GM13976 (cell line): ENCODE measurements at regions not wholly inside any gene's neighbourhood (a gene's known extent, or its start where the extent isn't known, plus 50 kb on each side); places are given as distances from the start of the nearest gene placed in this dataset.

Experiments used
- DNase-seq: peaks from one replicate; pipeline ENCODE4 v3.0.0; 2012; ENCODE audit warnings: low spot score
- CTCF ChIP-seq: IDR thresholded peaks from 2 replicates; pipeline ENCODE4 v1.5.1; 2012; ENCODE audit warnings: borderline replicate concordance, mild to moderate bottlenecking; ENCODE audit not compliant: insufficient read depth; ENCODE audit errors: extremely low read depth, missing control alignments, control extremely low read depth
- in situ Hi-C: fragments of 300-500 bp; cut with MboI; formaldehyde crosslinking; loops from one replicate; pipeline ENCODE4 v1.12.0; 2022; ENCODE audit warnings: low sequenced_read_pairs, mixed read lengths, inconsistent platforms; ENCODE audit not compliant: unreplicated experiment

DNA sequence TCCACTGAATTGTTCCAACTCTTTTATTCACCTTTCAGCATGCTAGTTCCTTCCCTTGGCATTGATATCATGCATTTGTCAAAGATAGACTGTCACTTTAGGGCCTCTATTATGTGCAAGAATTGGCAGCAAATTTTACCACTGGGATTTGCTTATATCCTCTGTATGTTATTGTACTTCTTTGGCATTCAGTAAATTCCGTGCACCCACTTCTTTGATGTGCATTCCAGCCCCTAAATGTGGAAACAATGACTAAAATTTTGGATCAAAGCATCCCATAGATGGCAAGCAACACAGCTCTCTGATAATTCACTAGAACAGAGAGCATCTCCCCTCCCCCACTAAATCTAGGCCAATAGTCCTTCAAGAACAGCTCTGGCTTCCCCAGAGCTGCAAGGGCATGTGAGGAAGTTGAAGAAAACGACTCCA is 399.0 kb upstream of the HNRNPA3 start:
- in situ Hi-C loops: loop anchor here (25.0 kb wide), 1 partner anchor 676 kb away; the partner anchor contains the start of gene HOXD8
- DNase-seq: no peak
- TF ChIP-seq CTCF: no peak

- no peak for TF ChIP-seq CTCF
- in situ Hi-C loops: loop anchor here (25.0 kb wide), 1 partner anchor 677 kb away; the partner anchor contains the start of gene HOXD8
- DNase-seq: no peak
Observed at GRCh38 chr2:176814274-176814673, 398.3 kb upstream of the HNRNPA3 start.

DNA sequence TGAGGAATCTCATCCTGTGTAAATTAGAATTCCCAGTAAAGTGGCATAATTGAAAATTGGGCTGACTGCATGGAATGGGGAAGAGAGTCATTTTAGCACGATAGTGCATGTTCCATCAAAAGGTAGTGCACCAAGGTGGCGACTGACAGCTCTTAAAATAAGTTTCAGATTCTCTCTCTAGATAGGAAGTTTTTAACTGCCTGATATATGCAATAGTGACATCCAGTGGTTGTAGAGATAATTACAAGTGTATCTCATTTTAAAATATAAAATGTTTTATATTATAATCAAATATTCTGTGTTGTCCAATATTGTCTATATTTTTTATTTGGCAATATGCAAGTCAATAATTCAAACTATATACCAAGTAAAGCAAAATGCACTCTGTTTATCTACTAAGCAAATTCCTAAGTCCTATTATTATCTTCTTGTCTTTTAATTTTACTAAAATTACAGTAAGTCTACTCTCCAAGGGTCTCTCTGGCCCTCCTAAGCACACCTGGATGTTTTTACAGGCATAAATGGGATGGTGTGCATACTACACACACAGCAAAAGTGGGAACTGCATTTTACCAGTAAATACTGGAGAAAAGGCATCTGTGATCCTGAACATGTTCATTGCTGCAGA is 397.7 kb upstream of the HNRNPA3 start:
- DNase-seq: peak; percentile 46
- peak; percentile 28 for TF ChIP-seq CTCF
- in situ Hi-C loops: loop anchor here (25.0 kb wide), 1 partner anchor 678 kb away; the partner anchor contains the start of gene HOXD8

- in situ Hi-C loops: loop anchor here (25.0 kb wide), 1 partner anchor 680 kb away; the partner anchor contains the start of gene HOXD8
- no peak for TF ChIP-seq CTCF
- DNase-seq: no peak
Observed at GRCh38 chr2:176817061-176817565, 395.5 kb upstream of the HNRNPA3 start.

- in situ Hi-C loops: loop anchor here (25.0 kb wide), 1 partner anchor 681 kb away; the partner anchor contains the start of gene HOXD8
- no peak for TF ChIP-seq CTCF
- no peak for DNase-seq
Observed at GRCh38 chr2:176818076-176818475, 394.5 kb upstream of the HNRNPA3 start.

GRCh38 chr2:176818617-176819016 is 394.0 kb upstream of the HNRNPA3 start:
- DNase-seq: no peak
- in situ Hi-C loops: loop anchor here (25.0 kb wide), 1 partner anchor 681 kb away; the partner anchor contains the start of gene HOXD8
- no peak for TF ChIP-seq CTCF
